DMS53 treated with DMSO at 0.1 percent for 48 hours (cell line): ENCODE measurements at regions not wholly inside any gene's neighbourhood (a gene's known extent, or its start where the extent isn't known, plus 50 kb on each side); places are given as distances from the start of the nearest gene placed in this dataset.

Experiments used
- DNase-seq: peaks from one replicate; lab custom pipeline; 2025; ENCODE audit not compliant: unreplicated experiment; lab: John Stamatoyannopoulos, UW

DNA sequence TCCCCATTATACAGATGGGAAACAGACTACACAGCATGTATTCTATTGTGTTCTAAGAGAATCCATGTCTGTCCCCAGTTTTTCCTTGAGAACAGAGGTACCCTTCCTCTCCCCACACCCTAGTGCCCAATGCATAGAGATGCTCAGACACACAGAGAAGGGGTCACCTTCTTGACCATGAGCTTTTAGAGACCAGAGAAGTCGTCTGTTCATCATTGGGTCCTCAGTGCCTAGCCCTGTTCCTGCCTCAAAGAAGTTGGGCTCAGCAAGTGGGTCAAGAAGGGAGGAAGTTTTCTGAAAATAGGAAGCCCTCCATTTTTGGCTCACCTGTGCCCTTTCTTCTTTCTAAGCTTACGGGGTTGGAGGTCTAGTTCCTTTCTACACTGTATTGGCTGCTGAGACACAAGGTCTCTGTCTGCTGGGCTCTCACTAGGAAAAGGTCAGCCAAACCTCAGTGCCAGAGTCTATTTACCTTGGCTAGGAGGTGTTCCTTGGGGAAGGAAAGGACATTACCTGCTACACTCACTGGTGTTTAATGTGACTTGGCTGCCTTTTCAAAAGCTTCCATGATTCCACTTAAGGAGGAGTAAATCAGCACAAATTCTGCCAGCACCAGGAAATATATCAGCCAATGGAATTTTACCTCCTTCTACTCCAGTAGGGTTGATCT, 198.5 kb upstream of the PWP1 start:
- DNase-seq = no peak

DNA sequence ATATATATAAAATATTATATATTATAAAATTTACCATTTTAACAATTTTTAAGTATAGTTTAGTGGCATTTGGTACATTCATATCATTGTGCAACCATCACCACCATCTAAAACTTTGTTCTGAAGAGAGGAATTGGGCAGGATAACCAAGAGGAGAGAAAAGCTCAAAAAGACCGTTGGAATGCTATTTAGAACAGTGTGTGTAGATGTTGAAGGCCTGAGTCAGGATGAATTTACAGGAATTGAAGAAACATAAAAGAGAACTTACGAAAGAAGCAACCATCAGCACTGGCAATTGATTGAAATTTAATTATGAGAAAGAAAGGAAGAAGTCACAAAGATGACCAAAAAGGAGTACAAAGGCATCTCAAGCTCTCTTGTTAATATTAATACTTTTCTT, 196.9 kb upstream of the PWP1 start:
- DNase-seq = no peak

DNA sequence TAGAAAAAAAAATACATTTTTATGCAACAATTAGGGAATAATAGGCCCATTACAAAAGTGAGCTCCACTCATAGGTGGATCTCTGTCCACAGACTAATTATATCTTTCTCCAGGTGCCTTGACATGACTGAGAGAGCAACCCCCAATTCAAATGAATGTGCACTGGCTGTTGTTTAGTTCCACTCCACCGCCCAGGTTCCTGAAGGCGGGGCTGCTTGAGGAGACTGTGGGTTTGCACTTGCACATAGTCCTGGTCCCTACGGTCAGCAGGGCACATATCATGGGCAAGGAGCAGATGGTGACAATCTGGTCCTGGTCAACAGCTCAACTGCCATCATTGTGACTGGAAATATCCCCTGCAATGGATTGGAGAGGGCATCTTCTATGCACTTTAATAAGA, 195.6 kb upstream of the PWP1 start:
- no peak for DNase-seq

DNA sequence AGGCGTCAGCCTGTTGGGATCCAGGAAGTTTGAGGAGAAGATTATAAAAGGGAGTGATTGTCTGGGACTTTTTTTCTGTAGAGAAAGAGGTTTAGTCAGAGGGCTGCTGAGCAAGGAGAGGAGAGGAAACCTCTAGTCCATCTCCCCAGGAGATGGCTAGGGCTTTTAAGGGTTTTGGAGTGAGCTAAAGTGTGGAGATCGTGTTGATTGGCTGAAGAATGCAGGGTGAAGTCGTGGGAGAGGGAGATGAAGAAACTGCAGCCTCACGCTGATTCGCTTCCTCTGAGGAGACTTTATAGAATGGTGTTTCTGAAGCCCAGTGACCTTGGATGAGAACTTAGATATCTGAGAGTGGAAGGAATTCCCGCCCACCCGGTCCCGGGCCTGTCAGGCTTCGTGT, 193.7 kb upstream of the PWP1 start:
- DNase-seq = no peak

DNA sequence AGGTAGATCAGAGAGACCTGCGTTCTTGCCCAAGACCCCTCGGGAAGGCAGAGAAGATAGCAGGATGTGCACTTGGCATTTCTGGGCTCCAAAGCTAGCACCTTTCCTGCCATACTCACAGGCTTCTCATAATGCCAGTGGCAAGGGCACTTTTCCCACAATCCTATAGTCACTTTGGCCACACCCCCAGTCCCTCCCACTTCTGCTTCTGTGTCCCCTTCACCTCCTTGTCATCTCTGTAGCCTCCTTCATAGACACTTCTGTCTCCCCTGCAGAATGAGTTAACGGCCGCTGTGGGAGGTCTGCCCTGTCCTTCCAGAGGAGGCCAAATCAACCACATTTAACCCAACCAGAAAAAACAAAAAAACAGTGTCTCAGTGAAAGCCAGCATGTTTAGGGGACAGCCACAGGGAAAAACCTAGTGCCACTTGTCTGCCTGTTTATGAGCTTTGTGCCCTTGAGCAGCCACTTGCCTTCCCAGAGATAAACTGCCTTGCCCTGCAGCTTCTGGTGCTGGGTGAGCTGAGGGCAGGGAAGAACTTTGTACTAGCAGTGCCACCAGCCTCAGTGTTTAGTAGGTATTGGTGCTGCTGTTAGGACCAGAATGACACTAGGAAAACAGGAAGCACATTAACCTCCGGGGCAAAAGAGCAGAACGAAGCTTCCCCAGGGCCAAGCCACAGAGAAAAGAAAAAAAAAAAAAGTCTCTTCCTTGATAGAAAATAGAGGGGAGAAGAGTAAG, 193.0 kb upstream of the PWP1 start:
- DNase-seq = no peak

DNA sequence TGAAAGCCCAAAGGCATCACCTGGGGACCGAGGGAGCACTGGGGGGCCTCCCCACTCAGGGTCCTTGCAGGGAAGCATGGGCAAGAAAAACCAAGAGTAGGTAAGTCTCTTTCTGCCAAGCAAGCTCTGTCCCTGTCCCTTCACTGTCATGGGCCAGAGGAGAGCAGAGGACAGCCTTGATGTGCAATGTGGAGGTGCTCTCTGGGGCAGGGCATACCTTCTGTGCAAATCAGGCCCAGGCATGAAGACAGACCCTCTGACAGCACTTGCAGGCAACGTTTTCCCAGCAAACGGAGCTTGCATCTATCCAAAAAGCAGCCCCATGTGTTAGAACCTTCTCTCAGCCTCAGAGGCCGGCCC, 192.5 kb upstream of the PWP1 start:
- no peak for DNase-seq

DNA sequence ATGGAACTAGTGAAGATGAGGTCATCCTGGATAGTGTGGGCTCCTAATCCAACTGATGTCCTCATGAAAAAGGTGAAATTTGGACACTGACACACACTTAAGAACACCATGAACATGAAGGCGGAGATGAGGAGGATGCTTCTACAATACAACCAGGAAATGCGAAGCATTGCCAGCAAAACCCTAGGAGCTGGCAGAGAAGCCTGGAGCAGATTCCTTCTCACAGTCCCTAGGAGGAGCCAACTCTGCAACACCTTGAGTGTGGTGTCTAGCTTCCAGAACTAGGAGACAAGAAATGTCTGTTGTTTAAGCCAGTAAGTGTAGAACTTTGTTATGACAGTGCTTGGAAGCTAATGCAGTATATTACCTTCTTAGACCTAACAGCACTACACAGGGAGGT, 191.9 kb upstream of the PWP1 start:
- DNase-seq = no peak

DNA sequence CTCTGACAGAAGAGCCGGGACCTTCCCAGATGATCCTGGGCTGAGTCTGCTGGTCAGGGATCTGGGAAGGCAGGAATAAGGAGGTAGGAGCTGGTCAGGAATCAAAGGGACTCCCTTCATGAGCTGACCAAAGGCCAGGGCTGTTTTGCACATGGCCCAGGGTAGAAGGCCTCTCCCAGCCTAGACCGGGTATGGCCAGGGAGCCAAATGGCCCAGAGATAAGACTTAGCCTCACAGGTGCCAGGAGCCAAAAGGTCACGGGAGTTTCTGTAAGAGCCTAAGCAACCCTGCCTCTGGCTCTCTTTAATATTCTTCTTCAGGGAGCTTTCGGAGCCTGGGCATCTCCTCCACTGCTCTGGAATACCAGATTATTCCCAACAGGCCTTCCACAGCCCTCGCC, 191.3 kb upstream of the PWP1 start:
- no peak for DNase-seq

DNA sequence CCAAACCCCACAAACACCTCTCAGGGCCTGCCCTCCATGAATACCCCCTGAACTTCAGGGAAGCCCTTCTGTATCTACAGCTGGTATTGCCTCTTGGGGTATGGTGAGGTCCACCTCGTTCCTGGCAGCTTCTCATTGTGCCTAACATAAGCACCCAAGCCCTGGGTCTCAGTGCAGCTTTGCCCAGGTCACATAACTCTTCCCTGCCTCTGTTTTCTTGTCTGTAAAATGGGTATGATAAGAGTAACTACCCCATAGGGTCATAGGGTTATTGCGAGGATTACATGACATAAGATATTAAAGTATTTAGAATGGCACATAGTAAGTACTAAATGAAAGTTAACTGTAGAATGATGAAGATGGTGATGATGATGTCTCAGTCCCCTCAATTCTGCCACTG, 190.0 kb upstream of the PWP1 start:
- no peak for DNase-seq

DNA sequence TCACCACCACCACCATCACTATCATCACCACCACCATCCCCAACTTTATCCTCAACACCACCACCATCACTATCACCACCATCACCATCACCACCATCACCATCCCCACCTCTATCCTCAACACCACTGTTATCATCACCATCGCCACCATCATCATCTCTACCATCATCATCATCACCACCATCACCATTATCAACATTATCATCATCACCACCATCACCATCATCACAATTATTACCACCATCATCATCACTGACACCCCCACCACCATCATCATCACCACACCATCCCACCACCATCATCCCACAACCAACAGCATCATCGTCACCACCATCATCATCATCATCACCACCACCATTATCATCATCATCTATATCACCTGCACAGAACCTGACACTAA, 188.4 kb upstream of the PWP1 start:
- no peak for DNase-seq

DNA sequence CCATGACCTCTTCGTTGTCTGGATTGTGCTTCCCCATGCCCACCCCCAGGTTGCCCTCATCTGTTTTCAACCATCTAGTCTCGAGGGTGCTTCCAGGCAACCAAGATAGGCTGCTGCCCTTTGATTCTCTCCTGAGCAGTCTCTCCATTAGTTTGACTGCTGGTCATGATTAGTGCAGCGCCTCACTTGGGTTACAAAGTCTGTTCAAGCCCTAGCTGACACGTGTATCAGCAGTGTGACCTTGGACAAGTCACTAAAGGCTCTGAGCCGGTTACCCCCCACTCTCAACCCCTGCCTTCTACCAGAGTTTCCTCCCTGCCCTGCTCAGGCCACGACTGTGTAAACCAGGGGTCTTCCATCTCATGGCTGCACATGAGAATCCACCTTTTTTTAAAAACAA, 185.3 kb upstream of the PWP1 start:
- no peak for DNase-seq

DNA sequence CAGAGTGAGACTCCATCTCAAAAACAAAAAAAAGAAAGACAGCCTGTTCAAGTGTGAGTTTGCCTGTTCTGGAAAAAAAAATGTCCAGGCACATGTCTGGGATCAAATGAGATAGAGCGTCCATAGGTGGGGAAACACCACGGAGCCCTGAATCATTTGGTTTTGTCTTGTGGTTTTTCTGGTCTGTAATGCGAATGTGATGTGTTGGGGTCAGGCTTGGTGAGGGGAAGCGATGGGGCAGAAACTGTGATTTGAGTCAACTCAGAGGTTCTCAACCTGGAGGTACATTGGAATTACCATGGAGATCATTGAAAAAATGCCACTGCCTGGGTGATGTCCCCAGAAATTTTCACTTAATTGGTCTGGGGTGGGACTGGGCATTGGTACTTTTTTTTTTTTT, 183.9 kb upstream of the PWP1 start:
- no peak for DNase-seq

DNA sequence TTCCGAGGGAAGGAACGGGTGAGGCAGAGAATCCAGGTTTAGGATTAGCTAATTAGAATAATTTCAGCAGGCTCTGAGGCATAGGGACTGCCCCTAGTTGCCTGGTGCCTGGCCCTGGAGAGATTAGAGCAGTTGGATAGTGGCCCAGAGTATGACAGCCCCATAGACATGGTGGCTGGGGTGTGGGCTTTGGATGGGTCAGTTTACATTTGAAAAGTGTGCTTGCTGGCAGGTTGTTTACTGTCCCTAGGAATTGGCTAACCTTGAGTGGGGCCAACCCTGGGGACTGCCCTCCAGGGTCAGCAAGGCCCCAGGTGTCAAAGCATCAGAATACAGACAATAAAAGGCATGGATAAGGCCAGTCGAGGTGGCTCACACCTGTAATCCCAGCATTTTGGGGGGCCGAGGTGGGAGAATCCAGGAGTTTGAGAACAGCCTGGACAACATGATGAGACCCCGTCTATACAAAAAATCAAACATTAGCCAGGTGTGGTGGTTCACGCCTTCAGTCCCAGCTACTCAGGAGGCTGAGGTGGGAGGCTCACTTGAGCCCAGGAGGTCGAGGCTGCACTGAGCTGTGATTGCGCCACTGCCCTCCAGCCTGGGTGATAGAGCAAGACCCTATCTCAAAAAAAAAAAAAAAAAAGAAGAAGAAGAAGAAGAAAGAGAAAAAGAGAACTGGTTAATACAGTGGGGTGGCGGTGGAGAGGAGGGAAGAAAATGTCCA, 182.3 kb upstream of the PWP1 start:
- no peak for DNase-seq

DNA sequence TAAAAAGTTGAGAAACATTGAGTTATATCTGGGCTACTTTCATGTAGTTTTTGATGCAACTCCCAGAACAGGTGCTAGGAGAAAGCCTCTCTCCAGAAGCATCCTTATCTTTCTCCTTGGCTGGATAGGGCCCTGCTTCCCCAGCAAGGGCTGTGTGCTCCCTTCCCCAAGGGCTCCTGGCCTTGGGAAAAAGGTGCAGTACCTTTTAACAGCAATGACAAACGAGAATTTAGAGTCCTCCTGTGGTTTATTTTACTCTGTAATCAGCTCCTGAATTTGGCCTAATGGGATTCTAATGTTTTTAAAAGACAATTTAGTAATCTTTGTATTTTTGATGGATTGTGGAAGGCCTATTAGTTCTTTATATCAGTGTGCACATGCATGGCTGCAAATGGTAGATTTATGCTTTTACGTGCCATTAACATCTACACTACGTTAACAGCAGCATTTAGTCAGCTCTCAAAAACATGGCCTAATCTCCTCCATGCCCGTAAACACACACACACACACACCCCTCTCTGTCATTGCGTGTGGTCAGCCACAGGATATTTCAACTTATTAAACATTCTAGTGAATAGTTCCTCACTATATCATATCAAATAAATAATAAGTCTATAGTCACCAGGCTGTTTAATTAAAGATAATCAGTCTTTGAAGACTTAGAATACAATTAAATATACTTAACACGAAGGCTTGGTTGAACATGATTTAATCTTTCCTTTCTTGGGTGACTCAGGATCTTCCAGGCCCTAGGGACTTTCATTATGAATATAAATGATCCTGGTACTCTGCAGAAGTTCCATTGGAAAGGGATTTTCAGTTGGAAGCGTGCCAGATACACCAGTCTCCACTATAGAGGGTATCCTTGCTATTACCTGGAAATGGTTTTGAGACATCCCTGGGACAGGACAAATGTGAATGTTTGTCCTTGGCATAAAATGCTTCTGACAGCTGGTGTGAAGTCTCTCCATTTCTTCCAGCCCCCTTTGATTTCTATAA, 181.4 kb upstream of the PWP1 start:
- DNase-seq = no peak

DNA sequence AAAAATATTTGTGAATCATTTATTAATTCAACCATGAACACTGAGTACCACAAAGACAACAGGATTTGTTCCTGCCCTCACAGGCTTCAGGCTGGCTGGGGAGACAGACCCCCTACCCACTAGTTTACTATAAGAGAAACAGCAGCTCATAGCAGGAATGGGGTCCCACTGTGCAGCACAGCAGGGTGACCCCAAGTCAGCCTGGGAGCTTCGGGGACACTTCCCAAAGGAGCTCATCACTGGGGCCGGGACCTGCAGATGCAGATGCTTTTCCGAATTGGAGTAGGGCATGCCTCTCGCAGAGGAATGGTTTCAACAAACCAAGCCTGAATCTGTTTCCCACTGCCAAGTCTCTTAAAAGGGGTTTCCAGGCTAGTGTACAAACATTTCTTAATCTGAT, 176.2 kb upstream of the PWP1 start:
- DNase-seq = no peak

DNA sequence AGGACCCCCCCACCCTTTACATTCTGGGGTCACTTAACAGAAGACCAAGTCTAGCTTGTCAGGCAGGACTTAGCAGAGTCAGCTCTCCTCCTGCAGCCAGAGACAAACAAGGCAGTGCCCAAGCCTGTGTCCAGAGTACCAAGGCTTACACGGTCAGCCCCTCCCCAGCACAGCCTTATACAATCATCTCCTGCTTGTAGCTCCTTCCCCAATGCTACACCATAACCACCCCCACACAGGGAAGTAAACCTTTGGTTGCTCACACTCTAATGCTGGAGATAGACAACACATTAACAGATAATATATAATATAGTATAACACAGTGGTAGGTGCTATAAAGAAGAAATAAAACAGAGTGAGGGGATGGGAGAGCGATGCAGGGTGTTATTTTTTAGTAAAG, 175.4 kb upstream of the PWP1 start:
- DNase-seq = no peak

DNA sequence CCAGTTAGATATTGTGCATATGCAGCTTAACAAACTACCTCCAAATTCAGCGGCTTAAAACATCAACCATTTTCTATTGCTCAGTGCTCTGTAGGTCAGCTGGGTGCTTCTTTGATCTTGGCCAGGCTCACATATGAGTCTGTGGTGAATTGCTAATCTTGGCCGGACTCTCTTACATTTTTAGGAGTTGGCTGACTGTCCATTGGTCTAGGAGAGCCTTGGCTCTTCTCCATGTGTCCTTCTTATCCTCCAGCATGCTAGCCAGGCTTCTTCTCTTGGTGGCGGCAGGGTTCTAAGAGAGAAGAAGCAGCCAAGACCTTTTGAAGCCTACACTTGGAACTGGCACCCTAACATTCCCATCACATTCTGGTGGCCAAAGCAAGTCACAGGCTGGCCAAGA, 174.3 kb upstream of the PWP1 start:
- DNase-seq = no peak

DNA sequence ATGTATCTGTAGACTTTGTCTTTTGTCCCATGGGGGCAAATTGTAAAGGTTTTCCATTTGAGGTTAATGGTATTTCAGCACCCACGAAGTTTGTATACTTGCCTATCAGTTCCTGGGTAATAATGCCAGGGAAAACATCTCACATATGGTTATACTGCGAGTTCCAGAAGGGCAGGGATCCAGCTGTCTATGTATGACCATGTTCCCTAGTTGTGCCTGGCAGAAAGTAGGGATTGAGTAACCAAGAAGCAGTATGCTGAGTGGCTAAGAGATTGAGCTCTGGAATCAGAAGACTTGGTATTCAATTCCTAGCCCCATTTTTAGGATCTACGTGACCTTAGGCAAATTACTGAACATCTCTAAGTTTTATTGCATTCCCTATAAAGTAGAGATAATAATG, 173.2 kb upstream of the PWP1 start:
- DNase-seq = no peak

DNA sequence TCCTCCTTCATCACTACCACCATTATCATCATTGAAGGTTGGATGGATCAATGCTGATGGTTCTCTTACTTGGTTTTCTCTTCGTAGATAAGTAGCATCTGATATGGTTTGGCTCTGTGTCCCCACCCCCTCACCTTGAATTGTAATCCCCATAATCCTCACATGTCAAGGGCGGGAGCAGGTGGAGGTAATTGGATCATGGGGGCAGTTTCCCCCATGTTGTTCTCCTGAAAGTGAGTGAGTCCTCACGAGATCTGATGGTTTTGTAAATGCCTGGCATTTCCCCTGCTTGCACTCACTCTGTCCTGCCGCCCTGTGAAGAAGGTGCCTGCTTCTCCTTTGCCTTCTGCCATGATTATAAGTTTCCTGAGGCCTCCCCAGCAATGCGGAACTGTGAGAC, 172.4 kb upstream of the PWP1 start:
- no peak for DNase-seq

DNA sequence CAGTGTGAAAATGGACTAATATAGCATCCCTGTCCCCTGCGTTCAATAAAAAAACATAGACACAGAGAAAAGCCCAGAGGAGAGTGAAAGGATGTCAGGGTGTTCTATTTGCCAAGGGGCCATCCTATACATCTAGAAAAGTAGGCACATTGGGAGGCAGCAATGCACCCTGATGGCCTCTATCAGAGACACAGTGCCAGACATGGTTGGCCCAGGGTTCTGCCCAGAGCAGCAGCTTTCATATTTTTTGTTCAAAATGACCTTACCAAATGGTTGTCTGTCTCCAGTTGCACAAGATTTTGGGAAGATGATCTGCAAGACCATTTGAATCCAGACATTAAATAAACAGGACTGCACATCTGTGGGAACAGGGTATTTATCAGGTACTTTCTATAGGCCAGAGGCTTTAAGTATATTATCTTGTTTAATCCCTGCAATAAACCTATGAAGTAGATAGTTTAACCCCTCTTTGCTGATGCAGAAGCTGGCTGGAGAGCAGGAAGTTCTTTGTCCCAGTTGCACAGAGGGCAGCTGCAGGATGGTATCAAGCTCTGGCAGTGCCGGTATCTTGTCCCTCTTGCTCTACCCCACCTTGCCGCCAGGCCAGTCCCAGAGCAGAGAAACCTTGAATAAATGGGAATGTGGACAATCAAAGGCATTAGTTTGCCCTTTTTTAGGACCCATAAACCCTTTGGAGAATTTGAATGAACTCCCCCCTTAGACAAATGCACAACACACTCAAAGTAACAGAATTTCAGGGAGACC, 171.8 kb upstream of the PWP1 start:
- DNase-seq = no peak
